ENCODE measurements at regions not wholly inside any gene's neighbourhood (a gene's known extent, or its start where the extent isn't known, plus 50 kb on each side); places are given as distances from the start of the nearest gene placed in this dataset.

GRCh38 chr18:25732862-25733261 lies 357.6 kb downstream of the SS18 start:
- no peak for TF ChIP-seq POLR2A (IDR thresholded peaks at IDR 0.05; ENCODE audit: low read length)
- TF ChIP-seq GATA1 (IDR thresholded peaks at IDR 0.05; ENCODE audit: low read depth, low read length), result no peak
